ENCODE measurements at regions not wholly inside any gene's neighbourhood (a gene's known extent, or its start where the extent isn't known, plus 50 kb on each side); places are given as distances from the start of the nearest gene placed in this dataset.

GRCh38 chr1:201666645-201667044 lies 127.7 kb downstream of the NAV1 start:
- H3K4me1 Mint-ChIP-seq, result peaks cover 21% of the 10 kb centered on the region
- no peak overlapping the region for H3K4me3 Mint-ChIP-seq
- no peaks in the 10 kb centered on the region for H3K36me3 Mint-ChIP-seq (ENCODE audit: low read depth)
- no peaks in the 10 kb centered on the region for H3K9me3 Mint-ChIP-seq
- no peak for DNase-seq (ENCODE audit: low read depth, low spot score)
- no peak overlapping the region for H3K27ac Mint-ChIP-seq (ENCODE audit: unreplicated experiment)
- no peak for TF ChIP-seq CTCF (conservative IDR thresholded peaks at IDR 0.05)
- no peaks in the 10 kb centered on the region for H3K27me3 Mint-ChIP-seq (ENCODE audit: low read depth)

GRCh38 chr1:201667479-201667878 lies 128.6 kb downstream of the NAV1 start:
- Mint-ChIP-seq H3K36me3 (ENCODE audit: low read depth) (no peaks in the 10 kb centered on the region), H3K4me1 (peaks cover 19% of the 10 kb centered on the region), H3K27ac (ENCODE audit: unreplicated experiment) (no peak overlapping the region)

GRCh38 chr1:201670517-201670916 lies 131.6 kb downstream of the NAV1 start:
- peaks cover 22% of the 10 kb centered on the region for H3K4me1 Mint-ChIP-seq
- no peaks in the 10 kb centered on the region for H3K27me3 Mint-ChIP-seq (ENCODE audit: low read depth)
- TF ChIP-seq CTCF (conservative IDR thresholded peaks at IDR 0.05), result no peak
- no peaks in the 10 kb centered on the region for H3K36me3 Mint-ChIP-seq (ENCODE audit: low read depth)
- no peak overlapping the region for H3K27ac Mint-ChIP-seq (ENCODE audit: unreplicated experiment)
- no peak overlapping the region for H3K4me3 Mint-ChIP-seq
- H3K9me3 Mint-ChIP-seq, result no peaks in the 10 kb centered on the region
- DNase-seq (ENCODE audit: low read depth, low spot score), result no peak

More at GRCh38 chr1:201667479-201667878, 128.6 kb downstream of the NAV1 start:
- H3K4me3 Mint-ChIP-seq, result no peak overlapping the region
- DNase-seq (ENCODE audit: low read depth, low spot score), result no peak
- no peak for TF ChIP-seq CTCF (conservative IDR thresholded peaks at IDR 0.05)
- no peaks in the 10 kb centered on the region for H3K9me3 Mint-ChIP-seq
- no peaks in the 10 kb centered on the region for H3K27me3 Mint-ChIP-seq (ENCODE audit: low read depth)

GRCh38 chr1:201672685-201673084 lies 133.8 kb downstream of the NAV1 start:
- H3K27me3 Mint-ChIP-seq (ENCODE audit: low read depth), result no peaks in the 10 kb centered on the region
- peaks cover 33% of the 10 kb centered on the region for H3K4me1 Mint-ChIP-seq
- H3K36me3 Mint-ChIP-seq (ENCODE audit: low read depth), result no peaks in the 10 kb centered on the region
- no peak for DNase-seq (ENCODE audit: low read depth, low spot score)
- no peak overlapping the region for H3K27ac Mint-ChIP-seq (ENCODE audit: unreplicated experiment)
- no peak overlapping the region for H3K4me3 Mint-ChIP-seq
- TF ChIP-seq CTCF (conservative IDR thresholded peaks at IDR 0.05), result no peak
- no peaks in the 10 kb centered on the region for H3K9me3 Mint-ChIP-seq

- no peak for DNase-seq (ENCODE audit: low read depth, low spot score)
- Mint-ChIP-seq H3K27ac (ENCODE audit: unreplicated experiment) (no peak overlapping the region), H3K4me1 (peaks cover 35% of the 10 kb centered on the region), H3K36me3 (ENCODE audit: low read depth) (no peaks in the 10 kb centered on the region), H3K9me3 (no peaks in the 10 kb centered on the region), H3K4me3 (no peak overlapping the region), H3K27me3 (ENCODE audit: low read depth) (no peaks in the 10 kb centered on the region)
- TF ChIP-seq CTCF (conservative IDR thresholded peaks at IDR 0.05), result no peak
Observed at GRCh38 chr1:201673093-201673492, 134.2 kb downstream of the NAV1 start.

GRCh38 chr1:201673915-201674314 lies 135.0 kb downstream of the NAV1 start:
- H3K27me3 Mint-ChIP-seq (ENCODE audit: low read depth), result no peaks in the 10 kb centered on the region
- no peak overlapping the region for H3K4me3 Mint-ChIP-seq
- no peak for TF ChIP-seq CTCF (conservative IDR thresholded peaks at IDR 0.05)
- DNase-seq (ENCODE audit: low read depth, low spot score), result no peak
- H3K27ac Mint-ChIP-seq (ENCODE audit: unreplicated experiment), result no peak overlapping the region
- H3K4me1 Mint-ChIP-seq, result peaks cover 43% of the 10 kb centered on the region
- H3K36me3 Mint-ChIP-seq (ENCODE audit: low read depth), result no peaks in the 10 kb centered on the region
- no peaks in the 10 kb centered on the region for H3K9me3 Mint-ChIP-seq
